Nephron progenitor cell (in vitro differentiated cells): ENCODE measurements at regions not wholly inside any gene's neighbourhood (a gene's known extent, or its start where the extent isn't known, plus 50 kb on each side); places are given as distances from the start of the nearest gene placed in this dataset.

ENCODE experiments used
- DNase-seq: peaks from one replicate; pipeline ENCODE4 v3.0.0; 2021
- H3K27ac Mint-ChIP-seq: 2 replicates; pipeline ENCODE4 v1.8.0; 2021; ENCODE audit warnings: mild to moderate bottlenecking, moderate library complexity, mixed read lengths
- H3K27me3 Mint-ChIP-seq: 2 replicates; pipeline ENCODE4 v1.8.0; 2021; ENCODE audit warnings: mild to moderate bottlenecking, low read depth, mixed read lengths; ENCODE audit not compliant: poor library complexity
- H3K36me3 Mint-ChIP-seq: 2 replicates; pipeline ENCODE4 v1.8.0; 2021; ENCODE audit warnings: low read depth, mixed read lengths
- H3K4me1 Mint-ChIP-seq: 2 replicates; pipeline ENCODE4 v1.8.0; 2021; ENCODE audit warnings: mixed read lengths
- H3K4me3 Mint-ChIP-seq: 2 replicates; pipeline ENCODE4 v1.8.0; 2021; ENCODE audit warnings: mild to moderate bottlenecking, moderate library complexity, mixed read lengths
- H3K9me3 Mint-ChIP-seq: 2 replicates; pipeline ENCODE4 v1.8.0; 2021; ENCODE audit warnings: mild to moderate bottlenecking, moderate library complexity, mixed read lengths
- TF ChIP-seq, protein P1 (sequence below): fragments of 200-600 bp; sonication (generic); IDR thresholded peaks from 2 replicates; pipeline ENCODE4 v1.5.0; 2021; ENCODE audit warnings: antibody characterized with exemption

DNA sequence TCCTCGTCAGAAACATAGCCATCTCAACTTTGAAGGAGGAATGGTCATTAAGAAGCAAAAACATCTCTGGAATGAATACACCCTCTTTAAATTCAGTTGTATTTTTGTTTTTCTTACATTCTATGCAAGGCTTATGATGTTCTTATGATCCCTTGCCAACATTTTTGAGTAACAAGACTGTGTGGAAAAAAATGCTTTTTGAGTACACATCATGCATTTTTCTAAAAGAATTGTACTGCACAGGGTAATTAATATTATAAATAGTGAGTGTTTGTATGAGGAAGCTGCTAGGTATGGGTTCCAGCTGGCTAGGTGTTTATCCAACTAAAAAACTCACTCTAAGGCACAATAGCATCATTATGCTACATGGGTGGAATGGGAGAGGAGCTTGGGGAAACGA, 59.0 kb upstream of the SPATS2L start:
- H3K4me3 Mint-ChIP-seq: no peak overlapping the region
- H3K36me3 Mint-ChIP-seq: no peaks in the 10 kb centered on the region
- H3K9me3 Mint-ChIP-seq: no peaks in the 10 kb centered on the region
- H3K27ac Mint-ChIP-seq: no peak overlapping the region
- TF ChIP-seq, protein P1, sequence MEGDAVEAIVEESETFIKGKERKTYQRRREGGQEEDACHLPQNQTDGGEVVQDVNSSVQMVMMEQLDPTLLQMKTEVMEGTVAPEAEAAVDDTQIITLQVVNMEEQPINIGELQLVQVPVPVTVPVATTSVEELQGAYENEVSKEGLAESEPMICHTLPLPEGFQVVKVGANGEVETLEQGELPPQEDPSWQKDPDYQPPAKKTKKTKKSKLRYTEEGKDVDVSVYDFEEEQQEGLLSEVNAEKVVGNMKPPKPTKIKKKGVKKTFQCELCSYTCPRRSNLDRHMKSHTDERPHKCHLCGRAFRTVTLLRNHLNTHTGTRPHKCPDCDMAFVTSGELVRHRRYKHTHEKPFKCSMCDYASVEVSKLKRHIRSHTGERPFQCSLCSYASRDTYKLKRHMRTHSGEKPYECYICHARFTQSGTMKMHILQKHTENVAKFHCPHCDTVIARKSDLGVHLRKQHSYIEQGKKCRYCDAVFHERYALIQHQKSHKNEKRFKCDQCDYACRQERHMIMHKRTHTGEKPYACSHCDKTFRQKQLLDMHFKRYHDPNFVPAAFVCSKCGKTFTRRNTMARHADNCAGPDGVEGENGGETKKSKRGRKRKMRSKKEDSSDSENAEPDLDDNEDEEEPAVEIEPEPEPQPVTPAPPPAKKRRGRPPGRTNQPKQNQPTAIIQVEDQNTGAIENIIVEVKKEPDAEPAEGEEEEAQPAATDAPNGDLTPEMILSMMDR: no peak
- no peaks in the 10 kb centered on the region for H3K27me3 Mint-ChIP-seq
- peaks cover 4% of the 10 kb centered on the region for H3K4me1 Mint-ChIP-seq
- DNase-seq: no peak

DNA sequence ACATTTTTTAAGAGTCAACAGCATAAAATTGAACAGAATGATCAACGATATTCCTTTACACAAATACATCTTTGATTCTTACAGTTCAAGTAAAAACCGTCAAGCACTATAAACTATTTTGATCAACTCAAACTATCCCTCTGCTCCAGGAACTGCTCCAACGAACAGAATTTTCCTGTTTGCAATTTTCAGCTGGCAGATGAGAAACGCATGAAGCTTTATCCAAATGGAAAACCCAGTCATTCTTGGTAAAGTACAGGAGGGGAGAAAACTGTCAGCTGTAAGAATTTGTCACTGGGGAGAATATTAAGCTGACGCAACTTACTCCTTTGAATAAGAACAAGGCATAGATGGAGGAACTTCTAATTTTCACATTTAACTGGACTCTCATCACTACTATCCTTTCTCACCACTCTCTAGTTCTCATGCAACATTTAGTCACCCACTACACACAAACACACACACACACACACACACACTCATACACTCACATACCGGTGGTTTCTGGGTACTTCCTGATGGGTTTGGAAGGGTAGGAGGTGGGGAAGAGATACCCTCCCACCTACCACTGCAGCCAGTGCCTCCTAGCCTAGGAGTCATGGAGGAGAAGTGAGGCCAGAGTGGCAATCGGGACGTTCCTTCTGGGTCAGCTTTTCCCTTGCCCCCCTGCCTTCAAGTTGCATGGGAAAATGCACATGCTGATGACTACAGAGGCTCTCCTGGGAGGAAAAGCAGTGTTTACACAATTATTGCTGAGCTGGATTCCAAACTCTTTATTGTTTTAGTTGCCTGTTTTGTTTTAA, 54.0 kb upstream of the SPATS2L start:
- no peaks in the 10 kb centered on the region for H3K9me3 Mint-ChIP-seq
- TF ChIP-seq, protein P1: no peak
- H3K4me1 Mint-ChIP-seq: peaks cover 9% of the 10 kb centered on the region
- H3K4me3 Mint-ChIP-seq: no peak overlapping the region
- H3K36me3 Mint-ChIP-seq: no peaks in the 10 kb centered on the region
- no peak for DNase-seq
- peaks cover 4% of the 10 kb centered on the region for H3K27me3 Mint-ChIP-seq
- no peak overlapping the region for H3K27ac Mint-ChIP-seq

GRCh38 chr2:200253639-200254038, 52.9 kb upstream of the SPATS2L start:
- peaks cover 4% of the 10 kb centered on the region for H3K27me3 Mint-ChIP-seq
- no peak for DNase-seq
- H3K36me3 Mint-ChIP-seq: no peaks in the 10 kb centered on the region
- no peak overlapping the region for H3K27ac Mint-ChIP-seq
- no peaks in the 10 kb centered on the region for H3K9me3 Mint-ChIP-seq
- H3K4me1 Mint-ChIP-seq: peaks cover 9% of the 10 kb centered on the region
- TF ChIP-seq, protein P1: no peak
- H3K4me3 Mint-ChIP-seq: no peak overlapping the region

GRCh38 chr2:200254773-200255172, 51.7 kb upstream of the SPATS2L start:
- H3K27me3 Mint-ChIP-seq: peaks cover 7% of the 10 kb centered on the region
- TF ChIP-seq, protein P1: no peak
- H3K4me1 Mint-ChIP-seq: peaks cover 9% of the 10 kb centered on the region
- H3K36me3 Mint-ChIP-seq: no peaks in the 10 kb centered on the region
- no peaks in the 10 kb centered on the region for H3K9me3 Mint-ChIP-seq
- no peak overlapping the region for H3K4me3 Mint-ChIP-seq
- DNase-seq: no peak
- H3K27ac Mint-ChIP-seq: no peak overlapping the region

GRCh38 chr2:200255549-200255948, 50.9 kb upstream of the SPATS2L start:
- no peaks in the 10 kb centered on the region for H3K36me3 Mint-ChIP-seq
- H3K9me3 Mint-ChIP-seq: no peaks in the 10 kb centered on the region
- H3K27me3 Mint-ChIP-seq: peaks cover 7% of the 10 kb centered on the region
- TF ChIP-seq, protein P1: no peak
- no peak for DNase-seq
- no peak overlapping the region for H3K27ac Mint-ChIP-seq
- peaks cover 9% of the 10 kb centered on the region for H3K4me1 Mint-ChIP-seq
- H3K4me3 Mint-ChIP-seq: no peak overlapping the region
